PC-3 (cell line): ENCODE measurements at regions not wholly inside any gene's neighbourhood (a gene's known extent, or its start where the extent isn't known, plus 50 kb on each side); places are given as distances from the start of the nearest gene placed in this dataset.

ENCODE experiments used
- CTCF ChIP-seq: fragments of 300-600 bp; sonication (generic); conservative IDR thresholded peaks from 2 replicates; pipeline ENCODE4 v1.5.1; 2017; ENCODE audit warnings: antibody characterized with exemption, low read depth, mild to moderate bottlenecking, low read length
- EZH2 ChIP-seq: fragments of 300-600 bp; sonication (generic); IDR thresholded peaks from one replicate; pipeline ENCODE4 v1.6.1; 2017; ENCODE audit warnings: antibody characterized with exemption, mild to moderate bottlenecking, low read length; ENCODE audit not compliant: unreplicated experiment
- EZH2phosphoT487 ChIP-seq: fragments of 300-600 bp; sonication (generic); IDR thresholded peaks from 2 replicates; pipeline ENCODE4 v1.6.1; 2018; ENCODE audit warnings: mild to moderate bottlenecking, antibody characterized with exemption, low read length, borderline replicate concordance

GRCh38 chrX:439719-440118 is 53.0 kb upstream of the PPP2R3B start:
- TF ChIP-seq CTCF (no peak), EZH2 (no peak), EZH2phosphoT487 (no peak)
